ENCODE measurements at regions not wholly inside any gene's neighbourhood (a gene's known extent, or its start where the extent isn't known, plus 50 kb on each side); places are given as distances from the start of the nearest gene placed in this dataset.
"Not testable (repeated sequence)": the region's sequence is repeated elsewhere in the genome, so short reads cannot be mapped to it uniquely, and the experiment has no call there.

DNA sequence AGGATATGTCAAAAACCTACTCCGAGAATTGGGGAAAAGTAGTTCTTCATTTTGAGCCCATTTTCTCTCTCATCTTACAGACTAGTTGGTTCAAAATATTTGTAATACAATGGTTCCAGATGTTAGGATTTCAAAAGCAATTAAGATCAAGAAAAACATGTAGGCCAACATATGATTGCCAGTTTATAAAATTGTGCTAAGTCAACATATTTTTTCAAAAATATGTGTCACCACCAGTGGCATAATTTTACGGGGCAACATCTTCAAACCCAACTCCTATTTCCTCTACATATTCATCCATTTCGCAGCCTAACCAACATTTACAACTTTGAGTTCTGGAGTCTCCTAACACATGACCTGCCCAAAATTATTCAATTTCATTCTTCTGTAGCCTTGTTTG, 514.5 kb upstream of the TPK1 start:
- in situ Hi-C loops (cut with MboI; ENCODE audit: low pct_unique_long_range_greater_than_20kb, low sequenced_read_pairs, unreplicated experiment) = no loop called here
- TF ChIP-seq, protein P1, sequence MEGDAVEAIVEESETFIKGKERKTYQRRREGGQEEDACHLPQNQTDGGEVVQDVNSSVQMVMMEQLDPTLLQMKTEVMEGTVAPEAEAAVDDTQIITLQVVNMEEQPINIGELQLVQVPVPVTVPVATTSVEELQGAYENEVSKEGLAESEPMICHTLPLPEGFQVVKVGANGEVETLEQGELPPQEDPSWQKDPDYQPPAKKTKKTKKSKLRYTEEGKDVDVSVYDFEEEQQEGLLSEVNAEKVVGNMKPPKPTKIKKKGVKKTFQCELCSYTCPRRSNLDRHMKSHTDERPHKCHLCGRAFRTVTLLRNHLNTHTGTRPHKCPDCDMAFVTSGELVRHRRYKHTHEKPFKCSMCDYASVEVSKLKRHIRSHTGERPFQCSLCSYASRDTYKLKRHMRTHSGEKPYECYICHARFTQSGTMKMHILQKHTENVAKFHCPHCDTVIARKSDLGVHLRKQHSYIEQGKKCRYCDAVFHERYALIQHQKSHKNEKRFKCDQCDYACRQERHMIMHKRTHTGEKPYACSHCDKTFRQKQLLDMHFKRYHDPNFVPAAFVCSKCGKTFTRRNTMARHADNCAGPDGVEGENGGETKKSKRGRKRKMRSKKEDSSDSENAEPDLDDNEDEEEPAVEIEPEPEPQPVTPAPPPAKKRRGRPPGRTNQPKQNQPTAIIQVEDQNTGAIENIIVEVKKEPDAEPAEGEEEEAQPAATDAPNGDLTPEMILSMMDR (IDR thresholded peaks at IDR 0.05; ENCODE audit: extremely low read depth, insufficient read depth, missing control alignments) = no peak
- DNase-seq (ENCODE audit: low spot score) = no peak

GRCh38 chr7:145349452-145349851, 513.6 kb upstream of the TPK1 start:
- in situ Hi-C loops (cut with MboI; ENCODE audit: low pct_unique_long_range_greater_than_20kb, low sequenced_read_pairs, unreplicated experiment); DNase-seq (ENCODE audit: low spot score): not testable (repeated sequence)

- in situ Hi-C loops (cut with MboI; ENCODE audit: low pct_unique_long_range_greater_than_20kb, low sequenced_read_pairs, unreplicated experiment) = no loop called here
- no peak for DNase-seq (ENCODE audit: low spot score)
These were observed 511.4 kb upstream of the TPK1 start for GRCh38 chr7:145347271-145347670.

GRCh38 chr7:145339319-145339718, 503.5 kb upstream of the TPK1 start:
- in situ Hi-C loops (cut with MboI; ENCODE audit: low pct_unique_long_range_greater_than_20kb, low sequenced_read_pairs, unreplicated experiment) = no loop called here
- TF ChIP-seq, protein P1 (IDR thresholded peaks at IDR 0.05; ENCODE audit: extremely low read depth, insufficient read depth, missing control alignments) = no peak
- DNase-seq (ENCODE audit: low spot score) = no peak

More at GRCh38 chr7:145347271-145347670, 511.4 kb upstream of the TPK1 start:
- TF ChIP-seq, protein P1 (IDR thresholded peaks at IDR 0.05; ENCODE audit: extremely low read depth, insufficient read depth, missing control alignments) = no peak

- TF ChIP-seq, protein P1 (IDR thresholded peaks at IDR 0.05; ENCODE audit: extremely low read depth, insufficient read depth, missing control alignments) = no peak
- in situ Hi-C loops (cut with MboI; ENCODE audit: low pct_unique_long_range_greater_than_20kb, low sequenced_read_pairs, unreplicated experiment) = no loop called here
- DNase-seq (ENCODE audit: low spot score) = no peak
These were observed 495.7 kb upstream of the TPK1 start for GRCh38 chr7:145331522-145331921.

DNA sequence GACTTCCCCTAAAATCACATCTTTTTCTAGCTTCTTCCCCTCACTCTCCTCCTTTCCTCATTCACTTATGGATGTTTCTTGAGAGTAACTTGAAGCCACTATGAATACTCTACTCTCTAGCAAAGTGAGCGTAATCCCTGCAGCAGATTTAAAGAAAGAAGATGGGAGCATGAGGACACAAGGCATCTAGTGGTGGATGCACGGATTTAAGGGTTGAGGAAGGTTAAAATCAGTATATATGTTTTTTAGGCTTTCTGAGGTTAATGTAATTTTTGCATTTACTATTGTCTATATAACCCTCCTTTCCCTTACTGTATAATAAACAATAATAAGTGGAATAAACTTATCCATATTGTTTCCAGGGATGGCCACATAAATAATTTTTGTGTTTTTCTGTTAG, 495.2 kb upstream of the TPK1 start:
- TF ChIP-seq, protein P1 (IDR thresholded peaks at IDR 0.05; ENCODE audit: extremely low read depth, insufficient read depth, missing control alignments) = no peak
- DNase-seq (ENCODE audit: low spot score) = no peak
- in situ Hi-C loops (cut with MboI; ENCODE audit: low pct_unique_long_range_greater_than_20kb, low sequenced_read_pairs, unreplicated experiment) = no loop called here

- DNase-seq (ENCODE audit: low spot score) = no peak
- TF ChIP-seq, protein P1 (IDR thresholded peaks at IDR 0.05; ENCODE audit: extremely low read depth, insufficient read depth, missing control alignments) = no peak
- in situ Hi-C loops (cut with MboI; ENCODE audit: low pct_unique_long_range_greater_than_20kb, low sequenced_read_pairs, unreplicated experiment) = no loop called here
These were observed 491.8 kb upstream of the TPK1 start for GRCh38 chr7:145327646-145328045.

Measured in GM13977 (cell line).